Activated naive CD8-positive, alpha-beta T cell treated with anti-CD3 and anti-CD28 coated beads for 36 hours (primary cell): ENCODE measurements at regions not wholly inside any gene's neighbourhood (a gene's known extent, or its start where the extent isn't known, plus 50 kb on each side); places are given as distances from the start of the nearest gene placed in this dataset.
"Not testable (repeated sequence)": the region's sequence is repeated elsewhere in the genome, so short reads cannot be mapped to it uniquely, and the experiment has no call there.

ENCODE experiments used
- DNase-seq: peaks from one replicate; pipeline ENCODE4 v3.0.0; 2021
- H3K27ac Mint-ChIP-seq: one replicate; pipeline ENCODE4 v1.8.0; 2022; ENCODE audit warnings: mild to moderate bottlenecking, moderate library complexity, mixed read lengths
- H3K27me3 Mint-ChIP-seq: one replicate; pipeline ENCODE4 v1.8.0; 2022; ENCODE audit warnings: mild to moderate bottlenecking, mixed read lengths
- H3K36me3 Mint-ChIP-seq: one replicate; pipeline ENCODE4 v1.8.0; 2021; ENCODE audit warnings: mild to moderate bottlenecking, mixed read lengths
- H3K4me1 Mint-ChIP-seq: one replicate; pipeline ENCODE4 v1.8.0; 2021; ENCODE audit warnings: mixed read lengths
- H3K4me3 Mint-ChIP-seq: one replicate; pipeline ENCODE4 v1.8.0; 2022; ENCODE audit warnings: mild to moderate bottlenecking, moderate library complexity, mixed read lengths
- H3K9me3 Mint-ChIP-seq: one replicate; pipeline ENCODE4 v1.8.0; 2022; ENCODE audit warnings: mixed read lengths

GRCh38 chr10:111273635-111274034 is 196.8 kb downstream of the ADRA2A start:
- Mint-ChIP-seq H3K9me3 (no peaks in the 10 kb centered on the region), H3K27ac (no peak overlapping the region), H3K4me3 (no peak overlapping the region), H3K36me3 (no peaks in the 10 kb centered on the region), H3K27me3 (peaks cover 44% of the 10 kb centered on the region), H3K4me1 (no peaks in the 10 kb centered on the region)
- no peak for DNase-seq

DNA sequence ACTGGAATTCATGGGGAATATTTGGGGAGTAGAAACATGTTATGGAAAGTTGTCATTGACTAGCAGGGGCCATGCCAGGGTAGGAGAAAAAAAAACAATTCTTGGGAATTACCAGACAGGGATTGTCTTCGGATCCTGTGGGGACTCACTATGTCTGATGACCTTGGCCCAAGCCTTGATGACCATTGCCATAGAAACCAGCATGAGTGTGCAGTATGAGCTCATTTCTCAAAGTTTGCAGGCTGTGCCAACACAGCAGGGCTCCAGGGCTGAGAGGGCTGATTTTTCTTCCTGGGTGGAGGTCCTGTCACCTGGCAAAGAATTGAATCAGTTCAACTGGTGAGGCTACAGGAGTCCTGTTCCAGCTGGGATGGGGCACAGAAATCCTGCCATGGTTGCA is 198.3 kb downstream of the ADRA2A start:
- Mint-ChIP-seq H3K4me3 (no peak overlapping the region), H3K27me3 (peaks cover 32% of the 10 kb centered on the region), H3K36me3 (no peaks in the 10 kb centered on the region), H3K27ac (no peak overlapping the region), H3K9me3 (no peaks in the 10 kb centered on the region), H3K4me1 (no peaks in the 10 kb centered on the region)
- DNase-seq: no peak

DNA sequence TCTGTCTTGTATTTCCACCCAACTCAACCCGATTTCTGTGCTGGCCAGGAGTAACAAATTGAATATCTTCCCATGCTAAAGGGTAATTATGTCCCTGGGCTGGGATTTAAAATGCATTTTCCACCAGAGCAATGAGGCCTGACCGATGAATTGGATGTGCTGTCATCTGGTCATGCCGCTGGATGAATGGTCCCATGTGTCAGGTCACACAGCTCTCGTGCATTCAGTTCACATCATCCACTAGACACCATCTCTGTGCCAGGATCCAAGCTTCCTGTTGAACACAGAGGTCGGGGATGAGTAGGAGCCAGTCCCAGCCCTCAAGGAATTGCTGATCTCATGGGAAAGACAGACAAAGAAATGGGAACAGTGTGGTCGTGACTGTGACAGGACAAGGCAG is 200.8 kb downstream of the ADRA2A start:
- Mint-ChIP-seq H3K4me1 (no peaks in the 10 kb centered on the region), H3K27me3 (peaks cover 30% of the 10 kb centered on the region), H3K36me3 (no peaks in the 10 kb centered on the region), H3K27ac (no peak overlapping the region), H3K9me3 (no peaks in the 10 kb centered on the region), H3K4me3 (no peak overlapping the region)
- DNase-seq: no peak

GRCh38 chr10:111278266-111278665 is 201.4 kb downstream of the ADRA2A start:
- no peaks in the 10 kb centered on the region for H3K36me3 Mint-ChIP-seq
- H3K4me1 Mint-ChIP-seq: no peaks in the 10 kb centered on the region
- H3K9me3 Mint-ChIP-seq: no peaks in the 10 kb centered on the region
- no peak overlapping the region for H3K4me3 Mint-ChIP-seq
- no peak for DNase-seq
- peaks cover 24% of the 10 kb centered on the region for H3K27me3 Mint-ChIP-seq
- H3K27ac Mint-ChIP-seq: no peak overlapping the region

DNA sequence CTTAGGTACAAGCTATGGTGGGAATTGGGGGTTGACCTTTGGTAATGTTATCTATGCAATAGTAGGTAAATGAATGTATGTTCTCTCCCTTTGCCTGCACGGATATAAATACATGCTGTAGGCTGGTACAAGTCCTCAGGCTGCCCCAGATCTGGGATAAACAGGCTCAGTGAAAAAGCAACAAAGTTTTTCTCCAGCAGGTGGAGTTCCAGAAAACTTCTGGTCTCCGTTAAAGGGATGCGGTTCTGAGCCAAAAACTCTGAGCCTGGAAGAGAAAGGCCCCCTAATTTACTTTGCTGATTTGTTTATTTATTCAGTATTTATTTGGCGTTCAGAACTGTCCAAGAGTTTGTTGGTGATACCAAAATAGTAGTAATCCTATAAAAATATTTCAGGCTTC is 204.7 kb downstream of the ADRA2A start:
- Mint-ChIP-seq H3K4me1 (no peaks in the 10 kb centered on the region), H3K27me3 (peaks cover 12% of the 10 kb centered on the region), H3K4me3 (no peak overlapping the region)

GRCh38 chr10:111289461-111289860 is 212.6 kb downstream of the ADRA2A start:
- H3K4me1 Mint-ChIP-seq: no peaks in the 10 kb centered on the region
- no peak for DNase-seq
- H3K9me3 Mint-ChIP-seq: no peaks in the 10 kb centered on the region
- H3K27ac Mint-ChIP-seq: no peak overlapping the region
- H3K4me3 Mint-ChIP-seq: no peak overlapping the region
- H3K36me3 Mint-ChIP-seq: no peaks in the 10 kb centered on the region
- no peaks in the 10 kb centered on the region for H3K27me3 Mint-ChIP-seq

More for the DNA sequence above, 204.7 kb downstream of the ADRA2A start:
- no peak overlapping the region for H3K27ac Mint-ChIP-seq
- no peaks in the 10 kb centered on the region for H3K9me3 Mint-ChIP-seq
- DNase-seq: no peak
- H3K36me3 Mint-ChIP-seq: no peaks in the 10 kb centered on the region

GRCh38 chr10:111290649-111291048 is 213.8 kb downstream of the ADRA2A start:
- Mint-ChIP-seq H3K4me3 (no peak overlapping the region), H3K36me3 (no peaks in the 10 kb centered on the region), H3K9me3 (no peaks in the 10 kb centered on the region), H3K4me1 (no peaks in the 10 kb centered on the region), H3K27me3 (peaks cover 10% of the 10 kb centered on the region), H3K27ac (no peak overlapping the region)
- no peak for DNase-seq

DNA sequence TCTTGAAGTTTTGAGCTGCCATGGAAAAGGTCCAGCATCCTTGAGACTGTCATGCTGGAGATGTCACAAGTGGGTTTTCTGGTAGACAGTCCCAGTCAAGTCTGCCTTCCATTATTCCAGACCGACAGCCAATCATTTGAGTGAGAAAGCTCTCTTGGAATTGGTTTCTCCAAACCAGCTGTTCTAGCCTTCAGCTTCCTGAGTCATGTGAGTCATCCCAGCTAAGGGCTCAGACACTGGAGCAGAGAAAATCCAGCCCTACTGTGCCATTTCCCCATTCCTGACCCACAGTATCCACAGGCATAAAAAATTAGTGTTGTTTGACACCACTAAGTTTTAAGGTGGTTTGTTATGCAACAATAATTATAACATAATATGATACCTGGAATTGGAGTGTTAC is 219.0 kb downstream of the ADRA2A start:
- no peaks in the 10 kb centered on the region for H3K4me1 Mint-ChIP-seq
- no peaks in the 10 kb centered on the region for H3K36me3 Mint-ChIP-seq
- H3K4me3 Mint-ChIP-seq: no peak overlapping the region
- DNase-seq: no peak
- H3K9me3 Mint-ChIP-seq: no peaks in the 10 kb centered on the region
- H3K27me3 Mint-ChIP-seq: peaks cover 22% of the 10 kb centered on the region
- no peak overlapping the region for H3K27ac Mint-ChIP-seq

GRCh38 chr10:111297351-111297848 is 220.6 kb downstream of the ADRA2A start:
- Mint-ChIP-seq H3K36me3 (no peaks in the 10 kb centered on the region), H3K4me3 (no peak overlapping the region), H3K27ac (no peak overlapping the region), H3K27me3 (peaks cover 22% of the 10 kb centered on the region), H3K9me3 (no peaks in the 10 kb centered on the region), H3K4me1 (no peaks in the 10 kb centered on the region)
- DNase-seq: no peak

GRCh38 chr10:111298031-111298430 is 221.2 kb downstream of the ADRA2A start:
- H3K9me3 Mint-ChIP-seq: no peaks in the 10 kb centered on the region
- no peak for DNase-seq
- no peaks in the 10 kb centered on the region for H3K36me3 Mint-ChIP-seq
- no peak overlapping the region for H3K27ac Mint-ChIP-seq
- no peaks in the 10 kb centered on the region for H3K4me1 Mint-ChIP-seq
- peaks cover 22% of the 10 kb centered on the region for H3K27me3 Mint-ChIP-seq
- H3K4me3 Mint-ChIP-seq: no peak overlapping the region

DNA sequence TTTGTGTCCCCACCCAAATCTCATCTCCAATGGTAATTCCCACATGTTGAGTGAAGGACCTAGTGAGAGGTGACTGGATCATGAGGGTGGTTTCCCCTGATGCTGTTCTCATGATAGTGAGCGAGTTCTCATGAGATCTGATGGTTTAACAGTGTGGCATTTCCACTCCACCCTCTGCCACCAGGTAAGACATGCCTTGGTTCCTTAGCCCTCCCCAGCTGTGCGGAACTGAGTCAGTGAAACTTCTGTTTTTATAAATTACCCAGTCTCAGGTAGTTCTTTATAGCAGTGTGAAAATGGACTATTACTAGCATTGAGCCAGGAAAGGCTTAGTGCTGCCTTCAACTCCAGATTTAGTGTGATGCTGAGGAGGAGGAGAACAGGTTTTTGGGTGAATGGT is 222.2 kb downstream of the ADRA2A start:
- Mint-ChIP-seq H3K4me3 (no peak overlapping the region), H3K4me1 (no peaks in the 10 kb centered on the region), H3K27ac (no peak overlapping the region), H3K27me3 (peaks cover 22% of the 10 kb centered on the region), H3K9me3 (no peaks in the 10 kb centered on the region), H3K36me3 (no peaks in the 10 kb centered on the region)
- no peak for DNase-seq

GRCh38 chr10:111303887-111304286 is 227.1 kb downstream of the ADRA2A start:
- no peaks in the 10 kb centered on the region for H3K4me1 Mint-ChIP-seq
- no peaks in the 10 kb centered on the region for H3K9me3 Mint-ChIP-seq
- no peak overlapping the region for H3K27ac Mint-ChIP-seq
- no peaks in the 10 kb centered on the region for H3K36me3 Mint-ChIP-seq
- H3K4me3 Mint-ChIP-seq: no peak overlapping the region
- H3K27me3 Mint-ChIP-seq: peaks cover 5% of the 10 kb centered on the region
- DNase-seq: no peak

GRCh38 chr10:111316722-111317212 is 239.9 kb downstream of the ADRA2A start:
- no peak overlapping the region for H3K4me3 Mint-ChIP-seq
- H3K9me3 Mint-ChIP-seq: no peaks in the 10 kb centered on the region
- DNase-seq: no peak
- H3K4me1 Mint-ChIP-seq: no peaks in the 10 kb centered on the region
- peaks cover 20% of the 10 kb centered on the region for H3K27me3 Mint-ChIP-seq
- no peaks in the 10 kb centered on the region for H3K36me3 Mint-ChIP-seq
- H3K27ac Mint-ChIP-seq: no peak overlapping the region

- Mint-ChIP-seq H3K4me1 (no peaks in the 10 kb centered on the region), H3K27ac (no peak overlapping the region), H3K9me3 (no peaks in the 10 kb centered on the region), H3K4me3 (no peak overlapping the region), H3K27me3 (peaks cover 17% of the 10 kb centered on the region), H3K36me3 (no peaks in the 10 kb centered on the region)
- DNase-seq: no peak
These were observed 243.0 kb downstream of the ADRA2A start for GRCh38 chr10:111319866-111320265.

DNA sequence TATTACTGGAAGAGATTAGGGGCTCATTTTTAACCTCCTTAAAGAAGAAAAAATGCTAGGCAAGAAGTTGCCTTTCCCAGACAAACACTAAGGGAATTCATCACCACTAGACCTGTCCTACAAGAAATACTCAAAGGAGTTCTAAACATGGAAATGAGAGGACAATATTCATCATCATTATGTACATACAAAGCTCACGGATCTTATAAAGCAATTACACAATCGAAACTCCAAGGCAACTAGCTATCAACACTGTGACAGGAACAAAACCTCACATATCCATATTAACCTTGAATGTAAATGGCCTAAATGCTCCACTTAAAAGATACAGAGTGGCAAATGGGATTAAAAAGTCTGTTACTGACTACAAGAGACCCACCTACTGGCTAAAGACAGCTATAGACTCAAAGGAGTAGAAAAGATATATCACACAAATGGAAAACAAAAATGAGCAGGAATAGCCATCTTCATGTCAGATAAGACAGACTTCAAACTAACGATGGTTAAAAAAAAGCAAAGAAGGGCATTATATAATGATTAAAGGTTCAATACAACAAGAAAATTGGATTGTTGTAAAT is 246.6 kb downstream of the ADRA2A start:
- no peak overlapping the region for H3K27ac Mint-ChIP-seq
- H3K36me3 Mint-ChIP-seq: no peaks in the 10 kb centered on the region
- H3K27me3 Mint-ChIP-seq: peaks cover 14% of the 10 kb centered on the region
- DNase-seq: no peak
- no peak overlapping the region for H3K4me3 Mint-ChIP-seq
- H3K9me3 Mint-ChIP-seq: peaks cover 7% of the 10 kb centered on the region
- no peaks in the 10 kb centered on the region for H3K4me1 Mint-ChIP-seq

- not testable (repeated sequence) for DNase-seq, H3K4me1 Mint-ChIP-seq, H3K27me3 Mint-ChIP-seq, H3K27ac Mint-ChIP-seq, H3K4me3 Mint-ChIP-seq, H3K36me3 Mint-ChIP-seq, H3K9me3 Mint-ChIP-seq
These were observed 255.3 kb downstream of the ADRA2A start for GRCh38 chr10:111332174-111332573.
